ENCODE measurements at regions not wholly inside any gene's neighbourhood (a gene's known extent, or its start where the extent isn't known, plus 50 kb on each side); places are given as distances from the start of the nearest gene placed in this dataset.

GRCh38 chr3:103055021-103055520, 620.3 kb downstream of the ZPLD1 start:
- no peak for DNase-seq (ENCODE audit: low read depth in 2 of 2)

- no peak for DNase-seq (ENCODE audit: low read depth in 2 of 2)
Observed at GRCh38 chr3:103056542-103056941, 621.7 kb downstream of the ZPLD1 start.

GRCh38 chr3:103057003-103057402, 622.2 kb downstream of the ZPLD1 start:
- DNase-seq (ENCODE audit: low read depth in 2 of 2): no peak

- DNase-seq (ENCODE audit: low read depth in 2 of 2): no peak
Observed at GRCh38 chr3:103057487-103057886, 622.7 kb downstream of the ZPLD1 start.

GRCh38 chr3:103059432-103059831, 624.6 kb downstream of the ZPLD1 start:
- DNase-seq (ENCODE audit: low read depth in 2 of 2): no peak

GRCh38 chr3:103060242-103060641, 625.4 kb downstream of the ZPLD1 start:
- DNase-seq (ENCODE audit: low read depth in 2 of 2): no peak

- DNase-seq (ENCODE audit: low read depth in 2 of 2): no peak
Observed at GRCh38 chr3:103067963-103068362, 633.1 kb downstream of the ZPLD1 start.

GRCh38 chr3:103075282-103075681, 640.5 kb downstream of the ZPLD1 start:
- DNase-seq (ENCODE audit: low read depth in 2 of 2): no peak

GRCh38 chr3:103077910-103078309, 643.1 kb downstream of the ZPLD1 start:
- no peak for DNase-seq (ENCODE audit: low read depth in 2 of 2)

- no peak for DNase-seq (ENCODE audit: low read depth in 2 of 2)
Observed at GRCh38 chr3:103082501-103082900, 647.7 kb downstream of the ZPLD1 start.

GRCh38 chr3:103083848-103084631, 649.2 kb downstream of the ZPLD1 start:
- DNase-seq (ENCODE audit: low read depth in 2 of 2): no peak

- no peak for DNase-seq (ENCODE audit: low read depth in 2 of 2)
Observed at GRCh38 chr3:103085465-103085864, 650.6 kb downstream of the ZPLD1 start.

- no peak for DNase-seq (ENCODE audit: low read depth in 2 of 2)
Observed at GRCh38 chr3:103089758-103090157, 654.9 kb downstream of the ZPLD1 start.

GRCh38 chr3:103105206-103105605, 670.4 kb downstream of the ZPLD1 start:
- no peak for DNase-seq (ENCODE audit: low read depth in 2 of 2)

- DNase-seq (ENCODE audit: low read depth in 2 of 2): no peak
Observed at GRCh38 chr3:103112273-103112672, 677.5 kb downstream of the ZPLD1 start.

GRCh38 chr3:103126115-103126514, 691.3 kb downstream of the ZPLD1 start:
- DNase-seq (ENCODE audit: low read depth in 2 of 2): no peak

GRCh38 chr3:103127098-103127630, 692.3 kb downstream of the ZPLD1 start:
- no peak for DNase-seq (ENCODE audit: low read depth in 2 of 2)

GRCh38 chr3:103127737-103128136, 692.9 kb downstream of the ZPLD1 start:
- peak in 1 of 2 experiments; percentile 3 for DNase-seq (ENCODE audit: low read depth in 2 of 2)

GRCh38 chr3:103134023-103134724, 699.4 kb downstream of the ZPLD1 start:
- no peak for DNase-seq (ENCODE audit: low read depth in 2 of 2)

- no peak for DNase-seq (ENCODE audit: low read depth in 2 of 2)
Observed at GRCh38 chr3:103136621-103137020, 701.8 kb downstream of the ZPLD1 start.

GRCh38 chr3:103137830-103138229, 703.0 kb downstream of the ZPLD1 start:
- DNase-seq (ENCODE audit: low read depth in 2 of 2): no peak

- DNase-seq (ENCODE audit: low read depth in 2 of 2): no peak
Observed at GRCh38 chr3:103158183-103158582, 723.4 kb downstream of the ZPLD1 start.

GRCh38 chr3:103166890-103167289, 732.1 kb downstream of the ZPLD1 start:
- DNase-seq (ENCODE audit: low read depth in 2 of 2): no peak
